CD14-positive monocyte (primary cell): ENCODE measurements at regions not wholly inside any gene's neighbourhood (a gene's known extent, or its start where the extent isn't known, plus 50 kb on each side); places are given as distances from the start of the nearest gene placed in this dataset.

Experiments
- DNase-seq, 3 donors: peaks; one replicate each; pipeline ENCODE4 v3.0.0-alpha.2; 2011 to 2022
- H2AFZ ChIP-seq: 2 replicates; pipeline ENCODE4 v1.6.0; 2012; ENCODE audit warnings: mild to moderate bottlenecking, low read depth, low read length, inconsistent platforms; ENCODE audit not compliant: insufficient read depth, poor library complexity, severe bottlenecking
- H3K27ac ChIP-seq, 2 donors: 1 replicate in 1 of 2; 2 replicates in 1 of 2; pipeline ENCODE4 v1.5.1; 2012 to 2013; ENCODE audit warnings: low read length in 2 of 2, control low read depth in 1 of 2, inconsistent platforms in 1 of 2, low read depth in 1 of 2, mild to moderate bottlenecking in 1 of 2
- H3K27me3 ChIP-seq, 2 donors: one replicate each; pipeline versions ENCODE4 v1.6.0 to v1.6.1; 2011 to 2013; ENCODE audit warnings: low read length in 2 of 2; ENCODE audit not compliant: control insufficient read depth in 2 of 2, insufficient read depth in 2 of 2
- H3K36me3 ChIP-seq, 2 donors: replicated peaks in 1 of 2; 1 replicate in 1 of 2; 2 replicates in 1 of 2; pipeline versions ENCODE4 v1.5.1 to v1.6.1; 2012 to 2013; ENCODE audit warnings: low read length in 2 of 2, control low read depth in 1 of 2, inconsistent platforms in 1 of 2, mild to moderate bottlenecking in 1 of 2; ENCODE audit not compliant: insufficient read depth in 2 of 2, control insufficient read depth in 1 of 2
- H3K4me1 ChIP-seq, 2 donors: 1 replicate in 1 of 2; 2 replicates in 1 of 2; pipeline versions ENCODE4 v1.5.1 to v1.6.1; 2012 to 2013; ENCODE audit warnings: low read length in 2 of 2, control low read depth in 1 of 2, inconsistent platforms in 1 of 2, mild to moderate bottlenecking in 1 of 2, moderate library complexity in 1 of 2; ENCODE audit not compliant: insufficient read depth in 2 of 2, control insufficient read depth in 1 of 2
- H3K4me2 ChIP-seq: replicated peaks from 2 replicates; pipeline ENCODE3; 2012; ENCODE audit warnings: low read length, moderate library complexity, mild to moderate bottlenecking; ENCODE audit not compliant: poor library complexity, severe bottlenecking; ENCODE audit errors: extremely low read depth
- H3K4me3 ChIP-seq, 3 experiments: fragments of 200-600 bp in 1 of 3; sonication (generic) in 1 of 3; replicated peaks in 1 of 3; 1 replicate in 2 of 3; 2 replicates in 1 of 3; pipeline ENCODE4 v1.5.1; 2011 to 2013; ENCODE audit warnings: low read length in 3 of 3, mild to moderate bottlenecking in 3 of 3, control low read depth in 2 of 3, low read depth in 2 of 3, inconsistent platforms in 1 of 3, moderate library complexity in 1 of 3
- H3K79me2 ChIP-seq: 2 replicates; pipeline ENCODE4 v1.6.0; 2012; ENCODE audit warnings: mild to moderate bottlenecking, control low read depth, inconsistent platforms, low read length, moderate library complexity; ENCODE audit not compliant: insufficient read depth
- H3K9ac ChIP-seq: 2 replicates; pipeline ENCODE4 v1.6.0; 2017; ENCODE audit warnings: low read length, mild to moderate bottlenecking; ENCODE audit not compliant: insufficient read depth, poor library complexity, severe bottlenecking
- H3K9me3 ChIP-seq, 2 donors: replicated peaks in 1 of 2; 1 replicate in 1 of 2; 2 replicates in 1 of 2; pipeline versions ENCODE4 v1.5.1 to v1.6.1; 2012 to 2013; ENCODE audit warnings: low read length in 2 of 2, control low read depth in 1 of 2; ENCODE audit not compliant: control insufficient read depth in 1 of 2, insufficient read depth in 1 of 2
- H4K20me1 ChIP-seq: 2 replicates; pipeline ENCODE4 v1.6.0; 2012; ENCODE audit warnings: mild to moderate bottlenecking, low read length, control low read depth, moderate library complexity; ENCODE audit not compliant: insufficient read depth
- H3K27ac Mint-ChIP-seq, 7 donors: one replicate each; pipeline ENCODE4 v1.8.0; 2020; ENCODE audit warnings: mild to moderate bottlenecking in 7 of 7, mixed read lengths in 7 of 7, moderate library complexity in 6 of 7, inconsistent platforms in 2 of 7
- H3K27me3 Mint-ChIP-seq, 3 donors: one replicate each; pipeline ENCODE4 v1.8.0; 2021 to 2022; ENCODE audit warnings: low read depth in 3 of 3, mild to moderate bottlenecking in 3 of 3, mixed read lengths in 3 of 3, moderate library complexity in 3 of 3, inconsistent platforms in 1 of 3
- H3K36me3 Mint-ChIP-seq, 2 donors: one replicate each; pipeline ENCODE4 v1.8.0; 2020; ENCODE audit warnings: mixed read lengths in 2 of 2, inconsistent platforms in 1 of 2, mild to moderate bottlenecking in 1 of 2
- H3K4me1 Mint-ChIP-seq: one replicate; pipeline ENCODE4 v1.8.0; 2020; ENCODE audit warnings: mild to moderate bottlenecking, mixed read lengths
- H3K4me3 Mint-ChIP-seq, 2 donors: one replicate each; pipeline ENCODE4 v1.8.0; 2020; ENCODE audit warnings: mild to moderate bottlenecking in 2 of 2, mixed read lengths in 2 of 2, moderate library complexity in 1 of 2
- H3K9me3 Mint-ChIP-seq, 7 donors: one replicate each; pipeline ENCODE4 v1.8.0; 2020 to 2022; ENCODE audit warnings: mixed read lengths in 7 of 7, mild to moderate bottlenecking in 6 of 7, moderate library complexity in 6 of 7, inconsistent platforms in 2 of 7
- WGBS: methylation state at CpG from one replicate; pipeline ENCODE4 v1.1.5; 2013; ENCODE audit warnings: missing lambda C conversion rate; ENCODE audit not compliant: insufficient coverage; 5-methylcytosine and 5-hydroxymethylcytosine counted together
- intact Hi-C, 2 donors: fragments of 100-400 bp; cut with micrococcal nuclease; formaldehyde crosslinking; loops; one replicate each; pipeline versions ENCODE4 v1.15.0 to v1.15.1; 2023
- TF ChIP-seq, protein P1 (sequence below): fragments of 200-600 bp; IDR thresholded peaks from one replicate; pipeline ENCODE4 v1.8.0; 2022; ENCODE audit warnings: antibody characterized with exemption, mild to moderate bottlenecking

- TF ChIP-seq, protein P1, sequence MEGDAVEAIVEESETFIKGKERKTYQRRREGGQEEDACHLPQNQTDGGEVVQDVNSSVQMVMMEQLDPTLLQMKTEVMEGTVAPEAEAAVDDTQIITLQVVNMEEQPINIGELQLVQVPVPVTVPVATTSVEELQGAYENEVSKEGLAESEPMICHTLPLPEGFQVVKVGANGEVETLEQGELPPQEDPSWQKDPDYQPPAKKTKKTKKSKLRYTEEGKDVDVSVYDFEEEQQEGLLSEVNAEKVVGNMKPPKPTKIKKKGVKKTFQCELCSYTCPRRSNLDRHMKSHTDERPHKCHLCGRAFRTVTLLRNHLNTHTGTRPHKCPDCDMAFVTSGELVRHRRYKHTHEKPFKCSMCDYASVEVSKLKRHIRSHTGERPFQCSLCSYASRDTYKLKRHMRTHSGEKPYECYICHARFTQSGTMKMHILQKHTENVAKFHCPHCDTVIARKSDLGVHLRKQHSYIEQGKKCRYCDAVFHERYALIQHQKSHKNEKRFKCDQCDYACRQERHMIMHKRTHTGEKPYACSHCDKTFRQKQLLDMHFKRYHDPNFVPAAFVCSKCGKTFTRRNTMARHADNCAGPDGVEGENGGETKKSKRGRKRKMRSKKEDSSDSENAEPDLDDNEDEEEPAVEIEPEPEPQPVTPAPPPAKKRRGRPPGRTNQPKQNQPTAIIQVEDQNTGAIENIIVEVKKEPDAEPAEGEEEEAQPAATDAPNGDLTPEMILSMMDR: no peak
- no peaks in the 10 kb centered on the region for H3K27me3 ChIP-seq
- no peaks in the 10 kb centered on the region for H3K36me3 ChIP-seq
- no peak overlapping the region for H2AFZ ChIP-seq
- no peaks in the 10 kb centered on the region for H3K79me2 ChIP-seq
- no peaks in the 10 kb centered on the region for H3K4me1 ChIP-seq
- H3K27me3 Mint-ChIP-seq: no peaks in the 10 kb centered on the region
- intact Hi-C loops: no loop called here
- no peak for DNase-seq
- no peaks in the 10 kb centered on the region for H3K9me3 ChIP-seq
- no peaks in the 10 kb centered on the region for H3K4me1 Mint-ChIP-seq
- no peak overlapping the region for H3K4me3 ChIP-seq
- H3K9ac ChIP-seq: no peak overlapping the region
- WGBS: no CpG with 5 or more reads among the region's 3 CpGs
- H3K27ac Mint-ChIP-seq: no peak overlapping the region
- no peaks in the 10 kb centered on the region for H3K36me3 Mint-ChIP-seq
- no peak overlapping the region for H3K4me3 Mint-ChIP-seq
- H4K20me1 ChIP-seq: no peaks in the 10 kb centered on the region
- peaks cover 0 to 3% (median 0%) of the 10 kb centered on the region in 7 donors for H3K9me3 Mint-ChIP-seq
- H3K27ac ChIP-seq: no peak overlapping the region
- no peak overlapping the region for H3K4me2 ChIP-seq
These were observed 379.8 kb downstream of the DLEU7 start for GRCh38 chr13:50463719-50464118.

DNA sequence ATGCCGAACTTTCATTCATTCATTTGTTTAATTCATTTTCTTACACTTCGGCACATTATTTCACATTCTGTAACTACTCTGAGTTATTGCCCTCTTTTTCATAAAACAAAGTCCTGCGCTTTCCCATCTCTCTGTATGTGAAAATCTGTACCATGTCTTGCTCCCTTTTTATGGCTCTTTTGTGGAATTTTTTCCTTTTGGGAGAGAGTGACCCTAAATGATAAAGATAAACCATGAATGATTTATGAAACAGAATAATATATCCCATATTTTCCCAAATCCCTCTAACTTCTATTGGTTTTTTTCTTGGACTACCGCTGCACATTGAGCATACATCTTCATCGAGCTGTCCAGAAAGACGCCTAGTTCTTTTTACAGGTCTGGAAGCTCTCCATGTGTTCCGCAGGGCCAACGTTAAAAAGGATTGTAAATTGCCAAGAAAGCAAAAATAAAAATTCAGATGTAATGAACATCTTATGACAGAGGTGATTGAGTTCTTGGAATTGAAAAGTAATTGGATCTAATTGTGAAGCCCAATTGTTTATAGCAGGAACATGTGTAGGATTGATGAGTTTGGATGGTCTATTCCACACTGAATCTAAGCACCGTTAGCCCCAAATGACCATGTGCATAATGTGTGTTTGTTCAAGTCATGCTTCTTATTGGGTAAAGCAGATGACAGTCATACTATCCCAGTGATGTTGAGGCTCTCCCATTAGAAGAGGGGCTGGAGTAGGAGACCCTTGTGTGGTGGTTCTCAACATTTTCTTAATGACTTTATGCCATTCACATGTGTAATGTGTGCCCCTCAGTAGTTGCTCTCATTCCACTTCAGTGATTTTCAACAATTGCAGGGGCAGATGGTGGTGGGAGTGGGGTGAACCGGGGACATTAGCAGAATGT lies 378.9 kb downstream of the DLEU7 start:
- no peaks in the 10 kb centered on the region for H3K27me3 ChIP-seq
- no peaks in the 10 kb centered on the region for H3K27me3 Mint-ChIP-seq

More for the DNA sequence above, 378.9 kb downstream of the DLEU7 start:
- no peaks in the 10 kb centered on the region for H4K20me1 ChIP-seq
- no peaks in the 10 kb centered on the region for H3K36me3 ChIP-seq
- H3K27ac Mint-ChIP-seq: no peak overlapping the region
- H3K4me1 ChIP-seq: no peaks in the 10 kb centered on the region
- intact Hi-C loops: no loop called here
- H3K9me3 ChIP-seq: no peaks in the 10 kb centered on the region
- H3K4me3 ChIP-seq: no peak overlapping the region
- H3K79me2 ChIP-seq: no peaks in the 10 kb centered on the region
- no peak overlapping the region for H2AFZ ChIP-seq
- TF ChIP-seq, protein P1: no peak
- no peak overlapping the region for H3K4me3 Mint-ChIP-seq
- H3K27ac ChIP-seq: no peak overlapping the region
- H3K9me3 Mint-ChIP-seq: peaks cover 0 to 3% (median 0%) of the 10 kb centered on the region in 7 donors
- no peaks in the 10 kb centered on the region for H3K36me3 Mint-ChIP-seq
- no peak overlapping the region for H3K9ac ChIP-seq
- WGBS: 97% methylated on average over 5 of the region's 10 CpGs
- no peak for DNase-seq
- no peaks in the 10 kb centered on the region for H3K4me1 Mint-ChIP-seq
- H3K4me2 ChIP-seq: no peak overlapping the region
